Esophagus (tissue), 2 donors: ENCODE measurements at regions not wholly inside any gene's neighbourhood (a gene's known extent, or its start where the extent isn't known, plus 50 kb on each side); places are given as distances from the start of the nearest gene placed in this dataset.
A peak's percentile ranks its signal among the peaks of the same experiment; 100 is the strongest.
"Not testable (repeated sequence)": the region's sequence is repeated elsewhere in the genome, so short reads cannot be mapped to it uniquely, and the experiment has no call there.

Experiments
- H3K27ac ChIP-seq, 2 donors: one replicate each; pipeline ENCODE4 v1.5.1; 2013; ENCODE audit warnings: low read depth in 2 of 2, mild to moderate bottlenecking in 2 of 2, inconsistent platforms in 1 of 2, low read length in 1 of 2, moderate library complexity in 1 of 2
- H3K27me3 ChIP-seq, 2 donors: one replicate each; pipeline ENCODE4 v1.6.1; 2013; ENCODE audit warnings: low read length in 2 of 2, control low read depth in 1 of 2, mild to moderate bottlenecking in 1 of 2; ENCODE audit not compliant: insufficient read depth in 2 of 2, control insufficient read depth in 1 of 2
- H3K36me3 ChIP-seq, 2 donors: one replicate each; pipeline ENCODE4 v1.6.1; 2013; ENCODE audit warnings: low read length in 1 of 2; ENCODE audit not compliant: control insufficient read depth in 2 of 2, insufficient read depth in 2 of 2
- H3K4me1 ChIP-seq, 2 donors: one replicate each; pipeline ENCODE4 v1.6.1; 2013; ENCODE audit warnings: low read length in 1 of 2; ENCODE audit not compliant: control insufficient read depth in 2 of 2, insufficient read depth in 2 of 2
- H3K4me3 ChIP-seq, 2 donors: one replicate each; pipeline ENCODE4 v1.5.1; 2013; ENCODE audit warnings: low read length in 2 of 2, mild to moderate bottlenecking in 2 of 2, low read depth in 1 of 2, moderate library complexity in 1 of 2
- H3K9me3 ChIP-seq, 2 donors: one replicate each; pipeline ENCODE4 v1.6.1; 2013; ENCODE audit warnings: mild to moderate bottlenecking in 2 of 2, low read depth in 1 of 2, low read length in 1 of 2, moderate library complexity in 1 of 2; ENCODE audit not compliant: control insufficient read depth in 2 of 2, insufficient read depth in 1 of 2
- WGBS, 2 donors: extraction: QIAGEN DNeasy Blood & Tissue Kit; methylation state at CpG; one replicate each; pipeline ENCODE4 v1.1.7; 2013; 5-methylcytosine and 5-hydroxymethylcytosine counted together
- donor health status: healthy with polysubstance abuse.
- donor health status: Bipolar disorder and iron deficiency.

- Histone ChIP-seq H3K9me3 (no peaks in the 10 kb centered on the region), H3K4me3 (no peak overlapping the region), H3K4me1 (no peaks in the 10 kb centered on the region), H3K27ac (no peak overlapping the region), H3K36me3 (no peaks in the 10 kb centered on the region), H3K27me3 (no peaks in the 10 kb centered on the region)
- 0% methylated on average over 1 of the region's 1 CpG for WGBS, 2 donors
Observed at GRCh38 chr2:63692002-63692606, 103.3 kb downstream of the MDH1 start.

GRCh38 chr2:63695583-63695982 lies 106.8 kb downstream of the MDH1 start:
- no peaks in the 10 kb centered on the region for H3K9me3 ChIP-seq
- no peaks in the 10 kb centered on the region for H3K36me3 ChIP-seq
- no peak overlapping the region for H3K4me3 ChIP-seq
- no peaks in the 10 kb centered on the region for H3K4me1 ChIP-seq
- H3K27me3 ChIP-seq, result no peaks in the 10 kb centered on the region
- H3K27ac ChIP-seq, result no peak overlapping the region

GRCh38 chr2:63696496-63696895 lies 107.7 kb downstream of the MDH1 start:
- Histone ChIP-seq H3K27me3 (no peaks in the 10 kb centered on the region), H3K9me3 (no peaks in the 10 kb centered on the region), H3K36me3 (no peaks in the 10 kb centered on the region), H3K4me3 (no peak overlapping the region), H3K4me1 (no peaks in the 10 kb centered on the region), H3K27ac (no peak overlapping the region)
- 68 to 80% methylated on average over 1 of the region's 1 CpG for WGBS, 2 donors

- WGBS, 2 donors, result 90 to 92% methylated on average over 4 of the region's 4 CpGs
- Histone ChIP-seq H3K4me1 (no peaks in the 10 kb centered on the region), H3K4me3 (no peak overlapping the region), H3K36me3 (no peaks in the 10 kb centered on the region), H3K9me3 (no peaks in the 10 kb centered on the region), H3K27ac (no peak overlapping the region), H3K27me3 (no peaks in the 10 kb centered on the region)
Observed at GRCh38 chr2:63697160-63697559, 108.4 kb downstream of the MDH1 start.

- Histone ChIP-seq H3K4me3 (no peak overlapping the region), H3K27me3 (no peaks in the 10 kb centered on the region), H3K27ac (peak overlapping the region in 1 of 2 donors; percentile 8), H3K4me1 (no peaks in the 10 kb centered on the region), H3K9me3 (no peaks in the 10 kb centered on the region), H3K36me3 (no peaks in the 10 kb centered on the region)
- WGBS, 2 donors, result 45 to 52% methylated on average over 6 of the region's 6 CpGs
Observed at GRCh38 chr2:63698786-63699548, 110.2 kb downstream of the MDH1 start.

- no peak overlapping the region for H3K4me3 ChIP-seq
- 76% methylated on average over 3 of the region's 3 CpGs for WGBS, 2 donors
- H3K9me3 ChIP-seq, result no peaks in the 10 kb centered on the region
- H3K4me1 ChIP-seq, result no peaks in the 10 kb centered on the region
- H3K36me3 ChIP-seq, result no peaks in the 10 kb centered on the region
- no peaks in the 10 kb centered on the region for H3K27me3 ChIP-seq
- H3K27ac ChIP-seq, result no peak overlapping the region
Observed at GRCh38 chr2:63699549-63699839, 110.7 kb downstream of the MDH1 start.

GRCh38 chr2:63700271-63700670 lies 111.5 kb downstream of the MDH1 start:
- no peak overlapping the region for H3K27ac ChIP-seq
- no peaks in the 10 kb centered on the region for H3K9me3 ChIP-seq
- H3K27me3 ChIP-seq, result no peaks in the 10 kb centered on the region
- WGBS, 2 donors, result 88 to 90% methylated on average over 3 of the region's 3 CpGs
- no peaks in the 10 kb centered on the region for H3K36me3 ChIP-seq
- H3K4me1 ChIP-seq, result no peaks in the 10 kb centered on the region
- H3K4me3 ChIP-seq, result no peak overlapping the region

GRCh38 chr2:63701406-63701805 lies 112.6 kb downstream of the MDH1 start:
- Histone ChIP-seq H3K27ac (no peak overlapping the region), H3K27me3 (no peaks in the 10 kb centered on the region), H3K36me3 (no peaks in the 10 kb centered on the region), H3K4me1 (no peaks in the 10 kb centered on the region), H3K9me3 (no peaks in the 10 kb centered on the region), H3K4me3 (no peak overlapping the region)

- not testable (repeated sequence) for H3K27me3 ChIP-seq, H3K4me1 ChIP-seq, H3K4me3 ChIP-seq, H3K36me3 ChIP-seq, H3K27ac ChIP-seq, H3K9me3 ChIP-seq
- WGBS, 2 donors, result 87 to 98% methylated on average over 3 of the region's 3 CpGs
Observed at GRCh38 chr2:63706084-63706483, 117.3 kb downstream of the MDH1 start.

GRCh38 chr2:63710732-63711131 lies 122.0 kb downstream of the MDH1 start:
- Histone ChIP-seq H3K36me3 (no peaks in the 10 kb centered on the region), H3K4me3 (no peak overlapping the region), H3K27ac (no peak overlapping the region), H3K27me3 (no peaks in the 10 kb centered on the region), H3K9me3 (no peaks in the 10 kb centered on the region), H3K4me1 (no peaks in the 10 kb centered on the region)
- WGBS, 2 donors, result 80 to 84% methylated on average over 1 of the region's 1 CpG
